SK-N-MC (cell line): ENCODE measurements at regions not wholly inside any gene's neighbourhood (a gene's known extent, or its start where the extent isn't known, plus 50 kb on each side); places are given as distances from the start of the nearest gene placed in this dataset.

Experiments used
- EZH2 ChIP-seq: fragments of 200-600 bp; sonication (generic); IDR thresholded peaks from one replicate; pipeline ENCODE4 v1.6.1; 2017; ENCODE audit warnings: antibody characterized with exemption
- FOXP2 ChIP-seq: optimal IDR thresholded peaks from 2 replicates; pipeline ENCODE3; 2011; ENCODE audit warnings: mild to moderate bottlenecking, moderate library complexity; ENCODE audit not compliant: insufficient read depth; ENCODE audit errors: extremely low read length, control extremely low read depth
- POLR2AphosphoS5 ChIP-seq: IDR thresholded peaks from 2 replicates; pipeline ENCODE4 v1.6.1; 2012; ENCODE audit warnings: mild to moderate bottlenecking, low read depth, low read length, borderline replicate concordance

DNA sequence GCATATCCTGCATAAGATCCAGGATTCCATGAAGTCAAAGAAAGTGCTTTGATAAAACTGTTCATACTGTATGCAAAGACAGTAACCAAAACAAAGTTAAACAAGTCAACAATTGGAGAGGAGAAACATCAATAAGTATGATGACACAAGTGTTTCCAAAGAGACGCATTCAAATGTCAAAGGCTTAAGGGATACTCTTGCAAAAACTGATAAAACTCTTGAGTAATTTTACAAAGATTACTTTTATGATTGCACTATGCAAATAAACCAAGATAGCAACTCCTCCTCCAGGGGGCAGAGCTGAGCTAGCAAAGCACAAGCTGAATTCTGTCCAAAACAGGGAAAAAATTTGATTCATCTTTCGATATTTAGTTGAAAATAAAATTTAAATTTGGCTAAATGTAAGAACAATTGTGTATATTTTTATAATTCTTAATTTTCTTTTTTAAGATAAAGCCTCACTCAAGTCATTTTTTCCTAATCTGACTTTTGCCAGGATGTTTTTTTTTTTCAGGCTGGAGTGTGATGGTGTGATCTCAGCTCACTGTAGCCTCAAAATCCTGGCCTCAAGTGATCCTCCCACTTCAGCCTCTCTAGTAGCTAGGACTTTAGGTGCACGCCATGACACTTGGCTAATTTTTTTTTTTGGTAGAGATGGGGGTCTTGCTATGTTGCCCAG, 84.0 kb downstream of the MZT1 start:
- TF ChIP-seq EZH2 (no peak), POLR2AphosphoS5 (no peak), FOXP2 (no peak)
